TTC549 (cell line): ENCODE measurements at regions not wholly inside any gene's neighbourhood (a gene's known extent, or its start where the extent isn't known, plus 50 kb on each side); places are given as distances from the start of the nearest gene placed in this dataset.
"Not testable (repeated sequence)": the region's sequence is repeated elsewhere in the genome, so short reads cannot be mapped to it uniquely, and the experiment has no call there.

ENCODE experiments used
- FAIRE-seq: peaks from 2 replicates; lab custom pipeline; 2012; peaks lifted over from hg19 to GRCh38; lab: Jason Lieb, UNC

GRCh38 chr1:81738875-81739274 lies 61.9 kb upstream of the ADGRL2 start:
- no peak for FAIRE-seq

GRCh38 chr1:81733480-81733879 lies 67.3 kb upstream of the ADGRL2 start:
- FAIRE-seq, result no peak

DNA sequence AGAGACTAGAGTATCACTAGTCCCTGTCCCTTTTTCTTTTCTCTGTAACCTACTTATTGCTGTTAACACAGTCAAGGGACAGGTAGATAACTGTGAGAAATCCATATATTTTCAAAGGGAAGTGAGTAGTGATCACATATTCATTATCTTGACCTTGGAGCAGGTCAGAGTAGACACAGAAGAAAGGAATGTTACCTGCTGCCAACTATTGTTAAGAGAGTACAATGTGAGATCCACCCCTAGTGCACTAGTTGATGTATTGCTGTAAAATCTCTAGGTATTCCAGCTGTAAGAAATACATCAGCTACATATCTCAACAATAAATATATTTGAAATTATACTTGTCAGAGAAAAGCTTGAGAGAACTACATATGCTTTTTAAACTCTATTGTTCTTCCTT lies 68.7 kb upstream of the ADGRL2 start:
- no peak for FAIRE-seq

- FAIRE-seq, result no peak
Observed at GRCh38 chr1:81730881-81731280, 69.9 kb upstream of the ADGRL2 start.

GRCh38 chr1:81730299-81730698 lies 70.4 kb upstream of the ADGRL2 start:
- FAIRE-seq, result not testable (repeated sequence)

DNA sequence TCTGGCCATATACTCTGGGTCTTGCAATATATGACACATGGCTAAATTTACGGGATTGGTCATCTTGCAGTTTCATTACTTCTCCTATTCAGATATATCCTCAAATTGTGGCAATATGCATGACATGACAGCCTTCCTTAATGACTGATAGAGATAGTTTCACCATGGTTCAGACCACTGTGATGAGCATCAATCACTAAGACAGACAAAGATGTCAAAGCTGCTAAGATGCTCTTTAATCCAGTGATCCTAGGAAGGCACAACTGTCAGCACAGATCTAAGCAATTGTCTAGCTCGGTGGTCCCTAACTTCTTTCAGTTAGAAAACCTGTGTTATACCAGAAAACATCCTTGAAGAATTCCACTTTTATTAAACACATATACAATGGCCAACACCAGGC lies 70.9 kb upstream of the ADGRL2 start:
- FAIRE-seq, result no peak

DNA sequence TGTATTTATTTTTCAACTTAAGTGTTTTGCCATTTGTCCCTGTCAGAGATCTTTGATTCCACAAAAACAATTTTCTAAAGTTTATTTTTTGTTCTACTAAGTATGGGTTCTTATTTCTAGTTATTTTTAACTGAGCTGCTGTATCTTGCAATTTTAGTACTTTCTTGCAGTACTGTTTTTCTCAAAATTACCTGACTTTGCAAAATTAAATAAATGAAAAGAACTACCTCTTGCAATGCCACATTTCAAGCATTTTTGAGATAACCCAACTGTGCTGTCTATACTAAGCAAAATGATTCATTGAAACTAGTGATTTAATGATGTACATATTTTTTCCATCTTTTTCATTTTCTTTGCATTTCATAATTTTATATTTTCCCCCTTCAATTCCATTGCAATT lies 71.5 kb upstream of the ADGRL2 start:
- FAIRE-seq, result no peak

- FAIRE-seq, result no peak
Observed at GRCh38 chr1:81725823-81726222, 74.9 kb upstream of the ADGRL2 start.

DNA sequence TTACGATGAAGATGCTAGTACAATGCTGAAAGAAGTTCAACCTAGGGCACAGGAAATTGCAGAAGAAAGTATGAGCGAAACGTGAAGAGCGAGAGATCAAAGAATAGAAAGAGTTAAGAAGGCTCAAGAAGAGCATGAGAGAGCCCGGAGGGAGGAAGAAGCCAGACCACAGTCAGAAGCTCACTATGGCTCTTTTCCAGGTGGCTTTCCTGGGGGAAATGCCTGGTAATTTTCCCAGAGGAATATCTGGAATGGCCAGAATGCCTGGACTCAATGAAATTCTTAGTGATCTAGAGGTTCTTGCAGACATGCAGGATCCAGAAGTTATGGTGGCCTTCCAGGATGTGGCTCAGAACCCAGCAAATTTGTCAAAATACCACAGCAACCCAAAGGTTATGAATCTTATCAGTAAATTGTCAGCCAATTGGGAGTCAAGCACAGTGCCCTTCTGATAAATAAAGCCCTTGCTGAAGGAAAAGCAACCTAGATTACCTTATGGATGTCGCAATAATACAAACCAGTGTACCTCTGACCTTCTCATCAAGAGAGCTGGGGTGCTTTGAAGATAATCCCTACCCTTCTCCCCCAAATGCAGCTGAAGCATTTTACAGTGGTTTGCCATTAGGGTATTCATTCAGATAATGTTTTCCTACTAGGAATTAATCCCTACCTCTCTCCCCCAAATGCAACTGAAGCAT lies 78.0 kb upstream of the ADGRL2 start:
- not testable (repeated sequence) for FAIRE-seq

- FAIRE-seq, result not testable (repeated sequence)
Observed at GRCh38 chr1:81720256-81720655, 80.5 kb upstream of the ADGRL2 start.

GRCh38 chr1:81717230-81717629 lies 83.5 kb upstream of the ADGRL2 start:
- FAIRE-seq, result no peak

GRCh38 chr1:81715391-81715790 lies 85.3 kb upstream of the ADGRL2 start:
- no peak for FAIRE-seq

- FAIRE-seq, result no peak
Observed at GRCh38 chr1:81714636-81715035, 86.1 kb upstream of the ADGRL2 start.

DNA sequence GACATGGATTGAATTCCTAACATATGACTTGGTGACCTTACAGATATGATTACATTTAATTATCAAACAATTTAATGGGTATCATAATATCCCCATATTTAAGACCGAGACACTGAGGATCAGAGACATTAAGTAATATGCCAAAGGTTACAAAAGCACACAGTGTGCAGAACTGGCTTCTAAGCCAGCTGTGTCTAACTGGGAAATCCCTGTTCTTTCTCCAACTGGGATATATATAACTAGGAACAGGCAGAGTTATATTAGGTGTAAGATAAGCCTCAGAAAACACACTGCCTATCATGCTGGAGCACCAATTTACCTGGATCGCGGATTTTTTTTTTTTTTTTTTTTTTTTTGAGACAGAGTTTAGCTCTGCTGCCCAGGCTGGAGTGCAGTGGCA lies 88.3 kb upstream of the ADGRL2 start:
- FAIRE-seq, result no peak

DNA sequence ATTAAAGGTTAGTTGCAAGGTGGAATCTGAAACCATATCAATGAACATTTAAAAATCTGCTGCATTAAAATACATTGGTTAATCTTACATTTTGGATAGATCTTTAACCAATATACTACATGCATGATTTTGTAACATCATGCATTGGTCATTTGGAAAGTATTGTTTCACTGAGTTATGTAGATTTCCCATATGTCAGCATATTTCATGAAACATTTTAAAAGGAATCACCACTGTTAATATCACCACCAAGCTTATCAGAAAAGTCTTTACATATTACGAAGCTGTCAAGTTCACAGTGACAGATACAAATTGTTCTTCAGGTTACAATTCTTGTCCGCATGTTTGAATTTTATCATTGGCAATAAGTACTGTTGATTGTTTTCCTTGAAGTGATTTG lies 89.9 kb upstream of the ADGRL2 start:
- no peak for FAIRE-seq

DNA sequence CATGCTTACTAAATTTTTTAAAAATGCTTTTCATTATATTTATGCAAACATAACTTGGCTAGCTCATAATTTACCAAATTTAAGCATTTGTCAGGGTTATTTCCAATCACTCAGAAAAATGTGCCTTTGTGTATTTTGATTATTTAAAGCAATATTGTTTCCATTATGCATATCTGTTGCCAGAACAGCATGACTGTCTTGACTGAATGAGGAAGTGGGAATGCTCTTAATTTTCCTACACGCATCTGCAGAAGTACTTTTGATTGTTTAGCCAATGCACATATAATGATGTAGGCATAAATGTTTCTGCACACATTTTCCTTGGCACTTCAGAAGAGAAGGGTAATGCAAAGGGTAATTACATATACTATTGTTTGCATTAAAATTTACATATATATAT lies 92.5 kb upstream of the ADGRL2 start:
- FAIRE-seq, result no peak

GRCh38 chr1:81706650-81707435 lies 93.9 kb upstream of the ADGRL2 start:
- FAIRE-seq, result no peak

- no peak for FAIRE-seq
Observed at GRCh38 chr1:81703756-81704463, 96.8 kb upstream of the ADGRL2 start.

DNA sequence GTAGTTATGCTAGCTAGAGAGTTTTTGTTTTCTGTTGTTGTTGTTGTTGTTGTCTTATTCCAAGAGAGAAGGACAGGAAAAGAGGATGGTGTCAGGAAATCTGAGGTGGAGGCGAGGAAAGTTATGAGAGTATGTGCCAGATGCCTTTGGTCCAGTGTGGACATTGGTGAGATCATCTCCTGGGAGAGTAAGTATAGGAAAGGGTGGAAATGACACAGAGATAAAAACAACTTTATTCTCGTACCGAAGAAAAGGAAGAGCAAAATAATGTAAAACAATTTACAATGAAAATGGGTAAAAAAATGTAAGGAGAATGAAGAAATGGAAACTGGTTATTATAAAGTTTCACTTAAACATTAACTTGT lies 97.4 kb upstream of the ADGRL2 start:
- no peak for FAIRE-seq

DNA sequence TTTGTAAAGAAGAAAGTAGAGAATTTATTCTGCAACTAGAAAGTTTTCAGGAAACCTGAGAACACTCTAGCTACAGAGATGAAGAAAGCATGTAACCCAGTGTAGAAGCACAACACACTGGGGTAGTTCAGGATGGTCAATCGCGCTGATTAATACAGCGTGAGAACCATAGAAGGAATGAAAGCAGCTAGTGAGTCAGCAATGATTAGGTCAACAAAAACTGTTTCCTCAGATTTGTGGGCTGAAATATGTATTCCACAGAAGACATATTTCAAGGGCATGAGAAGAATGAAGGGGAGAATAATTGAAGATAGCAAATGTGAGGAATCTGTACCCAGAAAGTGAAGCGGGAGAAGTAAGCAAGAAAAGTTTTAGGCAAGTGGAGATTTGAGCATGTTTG lies 97.8 kb upstream of the ADGRL2 start:
- FAIRE-seq, result no peak

GRCh38 chr1:81702079-81702715 lies 98.5 kb upstream of the ADGRL2 start:
- no peak for FAIRE-seq

- no peak for FAIRE-seq
Observed at GRCh38 chr1:81700728-81701470, 99.8 kb upstream of the ADGRL2 start.
